ENCODE measurements at regions not wholly inside any gene's neighbourhood (a gene's known extent, or its start where the extent isn't known, plus 50 kb on each side); places are given as distances from the start of the nearest gene placed in this dataset.

GRCh38 chr2:228540976-228541375 lies 359.5 kb upstream of the SPHKAP start:
- TF ChIP-seq, protein P1, sequence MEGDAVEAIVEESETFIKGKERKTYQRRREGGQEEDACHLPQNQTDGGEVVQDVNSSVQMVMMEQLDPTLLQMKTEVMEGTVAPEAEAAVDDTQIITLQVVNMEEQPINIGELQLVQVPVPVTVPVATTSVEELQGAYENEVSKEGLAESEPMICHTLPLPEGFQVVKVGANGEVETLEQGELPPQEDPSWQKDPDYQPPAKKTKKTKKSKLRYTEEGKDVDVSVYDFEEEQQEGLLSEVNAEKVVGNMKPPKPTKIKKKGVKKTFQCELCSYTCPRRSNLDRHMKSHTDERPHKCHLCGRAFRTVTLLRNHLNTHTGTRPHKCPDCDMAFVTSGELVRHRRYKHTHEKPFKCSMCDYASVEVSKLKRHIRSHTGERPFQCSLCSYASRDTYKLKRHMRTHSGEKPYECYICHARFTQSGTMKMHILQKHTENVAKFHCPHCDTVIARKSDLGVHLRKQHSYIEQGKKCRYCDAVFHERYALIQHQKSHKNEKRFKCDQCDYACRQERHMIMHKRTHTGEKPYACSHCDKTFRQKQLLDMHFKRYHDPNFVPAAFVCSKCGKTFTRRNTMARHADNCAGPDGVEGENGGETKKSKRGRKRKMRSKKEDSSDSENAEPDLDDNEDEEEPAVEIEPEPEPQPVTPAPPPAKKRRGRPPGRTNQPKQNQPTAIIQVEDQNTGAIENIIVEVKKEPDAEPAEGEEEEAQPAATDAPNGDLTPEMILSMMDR (IDR thresholded peaks at IDR 0.05; ENCODE audit: extremely low read depth in 1 of 2, insufficient read depth in 1 of 2, low read depth in 1 of 2, low read length in 2 of 2), result no peak
- TF ChIP-seq POLR2A (IDR thresholded peaks at IDR 0.05; ENCODE audit: low read depth, low read length) (no peak), EZH2 (IDR thresholded peaks at IDR 0.05; ENCODE audit: borderline replicate concordance, low read depth, low read length, severe bottlenecking) (no peak), POLR2AphosphoS5 (IDR thresholded peaks at IDR 0.05; ENCODE audit: insufficient read depth, low read depth, low read length) (no peak)
- TF ChIP-seq, protein P2, sequence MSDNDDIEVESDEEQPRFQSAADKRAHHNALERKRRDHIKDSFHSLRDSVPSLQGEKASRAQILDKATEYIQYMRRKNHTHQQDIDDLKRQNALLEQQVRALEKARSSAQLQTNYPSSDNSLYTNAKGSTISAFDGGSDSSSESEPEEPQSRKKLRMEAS (IDR thresholded peaks at IDR 0.05; ENCODE audit: insufficient read depth, insufficient read length), result no peak

All from endothelial cell of umbilical vein (primary cell).